GM19452 (cell line): ENCODE measurements at regions not wholly inside any gene's neighbourhood (a gene's known extent, or its start where the extent isn't known, plus 50 kb on each side); places are given as distances from the start of the nearest gene placed in this dataset.
"Not testable (repeated sequence)": the region's sequence is repeated elsewhere in the genome, so short reads cannot be mapped to it uniquely, and the experiment has no call there.

ENCODE experiments used
- ATAC-seq: cut with Tn5 transposase; IDR thresholded peaks from one replicate; pipeline ENCODE4 v1.9.1; 2021; ENCODE audit not compliant: unreplicated experiment

- ATAC-seq = no peak
These were observed 516.6 kb upstream of the SYT4 start for GRCh38 chr18:43793910-43794309.

GRCh38 chr18:43794363-43794762 lies 517.1 kb upstream of the SYT4 start:
- no peak for ATAC-seq

- ATAC-seq = no peak
These were observed 520.1 kb upstream of the SYT4 start for GRCh38 chr18:43797347-43797746.

GRCh38 chr18:43800584-43800983 lies 523.3 kb upstream of the SYT4 start:
- no peak for ATAC-seq

- no peak for ATAC-seq
These were observed 528.4 kb upstream of the SYT4 start for GRCh38 chr18:43805646-43806194.

- ATAC-seq = no peak
These were observed 535.3 kb upstream of the SYT4 start for GRCh38 chr18:43812627-43813026.

- ATAC-seq = no peak
These were observed 542.1 kb upstream of the SYT4 start for GRCh38 chr18:43819397-43819796.

GRCh38 chr18:43819873-43820272 lies 542.6 kb upstream of the SYT4 start:
- ATAC-seq = no peak

- ATAC-seq = no peak
These were observed 548.5 kb upstream of the SYT4 start for GRCh38 chr18:43825768-43826167.

GRCh38 chr18:43826215-43826614 lies 548.9 kb upstream of the SYT4 start:
- no peak for ATAC-seq

GRCh38 chr18:43827311-43827710 lies 550.0 kb upstream of the SYT4 start:
- ATAC-seq = no peak

GRCh38 chr18:43830303-43830702 lies 553.0 kb upstream of the SYT4 start:
- ATAC-seq = no peak

GRCh38 chr18:43830947-43831346 lies 553.7 kb upstream of the SYT4 start:
- ATAC-seq = no peak

GRCh38 chr18:43846299-43846698 lies 569.0 kb upstream of the SYT4 start:
- ATAC-seq = no peak

GRCh38 chr18:43847164-43848091 lies 570.1 kb upstream of the SYT4 start:
- ATAC-seq = no peak

GRCh38 chr18:43849831-43850230 lies 572.5 kb upstream of the SYT4 start:
- ATAC-seq = not testable (repeated sequence)

GRCh38 chr18:43855376-43855775 lies 578.1 kb upstream of the SYT4 start:
- ATAC-seq = no peak

- no peak for ATAC-seq
These were observed 585.9 kb upstream of the SYT4 start for GRCh38 chr18:43863180-43863579.

GRCh38 chr18:43866696-43867095 lies 589.4 kb upstream of the SYT4 start:
- no peak for ATAC-seq

GRCh38 chr18:43868497-43868995 lies 591.3 kb upstream of the SYT4 start:
- ATAC-seq = no peak

- ATAC-seq = no peak
These were observed 592.2 kb upstream of the SYT4 start for GRCh38 chr18:43869451-43870008.

- no peak for ATAC-seq
These were observed 593.3 kb upstream of the SYT4 start for GRCh38 chr18:43870626-43871025.
